GM19025 (cell line): ENCODE measurements at regions not wholly inside any gene's neighbourhood (a gene's known extent, or its start where the extent isn't known, plus 50 kb on each side); places are given as distances from the start of the nearest gene placed in this dataset.
A peak's percentile ranks its signal among the peaks of the same experiment; 100 is the strongest.

Experiments used
- ATAC-seq: cut with Tn5 transposase; IDR thresholded peaks from one replicate; pipeline ENCODE4 v1.9.1; 2021; ENCODE audit warnings: mild to moderate bottlenecking, low read depth, moderate library complexity; ENCODE audit not compliant: unreplicated experiment

GRCh38 chr6:12379181-12379580 is 89.0 kb downstream of the EDN1 start:
- no peak for ATAC-seq

GRCh38 chr6:12381587-12381986 is 91.4 kb downstream of the EDN1 start:
- no peak for ATAC-seq

- peak; percentile 92 for ATAC-seq
Measured at GRCh38 chr6:12383448-12383847, 93.3 kb downstream of the EDN1 start.

GRCh38 chr6:12384357-12384912 is 94.3 kb downstream of the EDN1 start:
- no peak for ATAC-seq

GRCh38 chr6:12385316-12385715 is 95.2 kb downstream of the EDN1 start:
- ATAC-seq: no peak

GRCh38 chr6:12386816-12387215 is 96.7 kb downstream of the EDN1 start:
- no peak for ATAC-seq

- ATAC-seq: no peak
Measured at GRCh38 chr6:12391472-12391871, 101.3 kb downstream of the EDN1 start.

- ATAC-seq: no peak
Measured at GRCh38 chr6:12392490-12392889, 102.3 kb downstream of the EDN1 start.

GRCh38 chr6:12393100-12393499 is 102.9 kb downstream of the EDN1 start:
- no peak for ATAC-seq

- no peak for ATAC-seq
Measured at GRCh38 chr6:12394170-12394569, 104.0 kb downstream of the EDN1 start.

GRCh38 chr6:12395898-12396297 is 105.7 kb downstream of the EDN1 start:
- no peak for ATAC-seq

- no peak for ATAC-seq
Measured at GRCh38 chr6:12401200-12401599, 111.0 kb downstream of the EDN1 start.

GRCh38 chr6:12403201-12403826 is 113.2 kb downstream of the EDN1 start:
- ATAC-seq: no peak

GRCh38 chr6:12403947-12404647 is 113.9 kb downstream of the EDN1 start:
- no peak for ATAC-seq

- ATAC-seq: no peak
Measured at GRCh38 chr6:12404651-12405050, 114.5 kb downstream of the EDN1 start.

GRCh38 chr6:12408752-12409151 is 118.6 kb downstream of the EDN1 start:
- ATAC-seq: no peak

- ATAC-seq: no peak
Measured at GRCh38 chr6:12410946-12411345, 120.8 kb downstream of the EDN1 start.

- no peak for ATAC-seq
Measured at GRCh38 chr6:12414096-12414675, 124.0 kb downstream of the EDN1 start.

GRCh38 chr6:12415980-12416598 is 125.9 kb downstream of the EDN1 start:
- no peak for ATAC-seq

- ATAC-seq: no peak
Measured at GRCh38 chr6:12417191-12417590, 127.0 kb downstream of the EDN1 start.

GRCh38 chr6:12418946-12419345 is 128.8 kb downstream of the EDN1 start:
- no peak for ATAC-seq
